IMR-90 (cell line): ENCODE measurements at regions not wholly inside any gene's neighbourhood (a gene's known extent, or its start where the extent isn't known, plus 50 kb on each side); places are given as distances from the start of the nearest gene placed in this dataset.

Experiments
- ATAC-seq: fragments of 200-7000 bp; cut with Tn5 transposase; 2 replicates; pipeline ENCODE4 v1.9.1; 2020; ENCODE audit warnings: low read depth, mild to moderate bottlenecking, moderate library complexity
- BruUV-seq: library from RNA; stranded (reverse); fragments of 400-500 nt; replicated peaks from 2 replicates; lab custom pipeline; 2021; lab: Mats Ljungman, UMichigan
- CTCF ChIA-PET: fragments of 300-600 bp; formaldehyde crosslinking; extraction: SDS; loops from one replicate; lab custom pipeline; 2021; ENCODE audit warnings: antibody characterized with exemption; lab: Yijun Ruan, JAX
- POLR2A ChIA-PET: fragments of 300-600 bp; sonication (Branson Sonifier 250); formaldehyde crosslinking; loops from one replicate; lab custom pipeline; 2022; ENCODE audit warnings: antibody characterized with exemption; ENCODE audit not compliant: unreplicated experiment; lab: Charles Lee
- DNase-seq: peaks from one replicate; pipeline ENCODE4 v3.0.0; 2013
- H2AFZ ChIP-seq: replicated peaks from 2 replicates; pipeline ENCODE3; 2013; ENCODE audit warnings: low read length, mild to moderate bottlenecking; ENCODE audit not compliant: poor library complexity
- H2AK5ac ChIP-seq: 2 replicates; pipeline ENCODE4 v1.6.1; 2013; ENCODE audit warnings: low read depth, low read length, inconsistent platforms
- H2AK9ac ChIP-seq: replicated peaks from 2 replicates; pipeline ENCODE3; 2013; ENCODE audit warnings: mild to moderate bottlenecking, low read depth, low read length, moderate library complexity; ENCODE audit not compliant: poor library complexity
- H2BK120ac ChIP-seq: 2 replicates; pipeline ENCODE4 v1.6.1; 2013; ENCODE audit warnings: low read depth, low read length, inconsistent platforms
- H2BK15ac ChIP-seq: 3 replicates; pipeline ENCODE4 v1.6.1; 2013; ENCODE audit warnings: low read depth, low read length, inconsistent platforms
- H2BK20ac ChIP-seq: 2 replicates; pipeline ENCODE4 v1.6.1; 2013; ENCODE audit warnings: low read depth, mild to moderate bottlenecking, inconsistent platforms, low read length, moderate library complexity
- H2BK5ac ChIP-seq: 2 replicates; pipeline ENCODE4 v1.6.1; 2013; ENCODE audit warnings: mild to moderate bottlenecking, low read depth, low read length, inconsistent platforms; ENCODE audit not compliant: poor library complexity, severe bottlenecking
- H3K14ac ChIP-seq: replicated peaks from 2 replicates; pipeline ENCODE4 v1.6.1; 2013; ENCODE audit warnings: low read depth, low read length, inconsistent platforms
- H3K18ac ChIP-seq: 2 replicates; pipeline ENCODE4 v1.6.1; 2013; ENCODE audit warnings: low read depth, low read length, control low read depth
- H3K23ac ChIP-seq: 2 replicates; pipeline ENCODE4 v1.6.1; 2013; ENCODE audit warnings: low read depth, low read length, inconsistent platforms
- H3K27ac ChIP-seq: 2 replicates; pipeline ENCODE4 v1.5.1; 2013; ENCODE audit warnings: mild to moderate bottlenecking, control low read depth, low read length; ENCODE audit not compliant: insufficient read depth
- H3K27me3 ChIP-seq: 2 replicates; pipeline ENCODE4 v1.6.1; 2013; ENCODE audit warnings: low read length; ENCODE audit not compliant: control insufficient read depth, insufficient read depth
- H3K36me3 ChIP-seq: 2 replicates; pipeline ENCODE4 v1.6.1; 2013; ENCODE audit warnings: low read length, mixed read lengths; ENCODE audit not compliant: control insufficient read depth, insufficient read depth
- H3K4ac ChIP-seq: 2 replicates; pipeline ENCODE4 v1.6.1; 2013; ENCODE audit warnings: low read depth, low read length, inconsistent platforms
- H3K4me1 ChIP-seq: 2 replicates; pipeline ENCODE4 v1.6.1; 2013; ENCODE audit warnings: low read length, mixed read lengths; ENCODE audit not compliant: control insufficient read depth, insufficient read depth
- H3K4me2 ChIP-seq: 2 replicates; pipeline ENCODE4 v1.6.1; 2013; ENCODE audit warnings: low read depth, mild to moderate bottlenecking, control low read depth, low read length, moderate library complexity
- H3K4me3 ChIP-seq: 2 replicates; pipeline ENCODE4 v1.5.1; 2013; ENCODE audit warnings: low read depth, mild to moderate bottlenecking, control low read depth, low read length, moderate library complexity; ENCODE audit not compliant: insufficient read depth
- H3K56ac ChIP-seq: 2 replicates; pipeline ENCODE4 v1.6.1; 2013; ENCODE audit warnings: low read length, inconsistent platforms; ENCODE audit not compliant: insufficient read depth; ENCODE audit errors: extremely low read depth
- H3K79me1 ChIP-seq, 2 experiments: 2 replicates each; pipeline ENCODE4 v1.6.1; 2013; ENCODE audit warnings: low read length in 2 of 2, inconsistent platforms in 1 of 2, low read depth in 1 of 2
- H3K9ac ChIP-seq: 2 replicates; pipeline ENCODE4 v1.6.1; 2013; ENCODE audit warnings: low read depth, low read length, control low read depth
- H3K9me1 ChIP-seq: 2 replicates; pipeline ENCODE4 v1.6.1; 2013; ENCODE audit warnings: low read length, inconsistent platforms; ENCODE audit not compliant: insufficient read depth
- H3K9me3 ChIP-seq: 2 replicates; pipeline ENCODE4 v1.6.1; 2013; ENCODE audit warnings: low read length; ENCODE audit not compliant: control insufficient read depth, insufficient read depth
- H4K20me1 ChIP-seq: 2 replicates; pipeline ENCODE4 v1.6.1; 2013; ENCODE audit warnings: low read length, inconsistent platforms; ENCODE audit not compliant: insufficient read depth
- H4K5ac ChIP-seq: 2 replicates; pipeline ENCODE4 v1.6.1; 2013; ENCODE audit warnings: mild to moderate bottlenecking, low read depth, low read length, control low read depth
- H4K8ac ChIP-seq, 2 experiments: 2 replicates each; pipeline ENCODE4 v1.6.1; 2013; ENCODE audit warnings: low read depth in 2 of 2, low read length in 2 of 2, control low read depth in 1 of 2, inconsistent platforms in 1 of 2
- H4K91ac ChIP-seq: 2 replicates; pipeline ENCODE4 v1.6.1; 2013; ENCODE audit warnings: low read depth, low read length, inconsistent platforms; ENCODE audit not compliant: insufficient read depth
- BHLHE40 ChIP-seq: fragments of 150-350 bp; IDR thresholded peaks from 2 replicates; pipeline ENCODE4 v1.6.1; 2016; ENCODE audit warnings: mild to moderate bottlenecking, low read depth, low read length
- CEBPB ChIP-seq: IDR thresholded peaks from 2 replicates; pipeline ENCODE4 v1.6.1; 2012; ENCODE audit warnings: low read depth, low read length, improper control_type of control experiment
- CHD1 ChIP-seq: IDR thresholded peaks from 2 replicates; pipeline ENCODE4 v1.6.1; 2012; ENCODE audit warnings: low read depth, low read length, improper control_type of control experiment
- CTCF ChIP-seq: conservative IDR thresholded peaks from 2 replicates; pipeline ENCODE4 v1.5.1; 2012; ENCODE audit warnings: mild to moderate bottlenecking, low read depth, low read length, improper control_type of control experiment
- ELK1 ChIP-seq: fragments of 150-350 bp; IDR thresholded peaks from 2 replicates; pipeline ENCODE4 v1.6.1; 2016; ENCODE audit warnings: low read depth, mild to moderate bottlenecking, low read length, moderate library complexity, borderline replicate concordance
- FOS ChIP-seq: fragments of 150-350 bp; IDR thresholded peaks from 2 replicates; pipeline ENCODE4 v1.6.1; 2016; ENCODE audit warnings: low read depth, low read length
- MAFK ChIP-seq: IDR thresholded peaks from 2 replicates; pipeline ENCODE4 v1.6.1; 2012; ENCODE audit warnings: low read depth, low read length, improper control_type of control experiment
- MAZ ChIP-seq: IDR thresholded peaks from 2 replicates; pipeline ENCODE4 v1.6.1; 2012; ENCODE audit warnings: low read depth, mild to moderate bottlenecking, low read length, improper control_type of control experiment, moderate library complexity, borderline replicate concordance
- NFE2L2 ChIP-seq: fragments of 150-350 bp; IDR thresholded peaks from 2 replicates; pipeline ENCODE4 v1.6.1; 2016; ENCODE audit warnings: low read depth, mild to moderate bottlenecking, low read length
- POLR2A ChIP-seq: IDR thresholded peaks from 2 replicates; pipeline ENCODE4 v1.6.1; 2012; ENCODE audit warnings: mild to moderate bottlenecking, low read depth, low read length
- RAD21 ChIP-seq: IDR thresholded peaks from 2 replicates; pipeline ENCODE4 v1.6.1; 2012; ENCODE audit warnings: low read length, improper control_type of control experiment
- RCOR1 ChIP-seq: IDR thresholded peaks from 2 replicates; pipeline ENCODE4 v1.6.1; 2012; ENCODE audit warnings: mild to moderate bottlenecking, low read length, improper control_type of control experiment; ENCODE audit not compliant: insufficient replicate concordance
- RFX5 ChIP-seq: IDR thresholded peaks from 2 replicates; pipeline ENCODE4 v1.8.0; 2012; ENCODE audit warnings: low read depth, mild to moderate bottlenecking, low read length, moderate library complexity
- SMC3 ChIP-seq: fragments of 150-350 bp; IDR thresholded peaks from 2 replicates; pipeline ENCODE4 v1.6.1; 2016; ENCODE audit warnings: low read depth, mild to moderate bottlenecking, antibody characterized with exemption, low read length, moderate library complexity
- WGBS, 2 experiments: methylation state at CpG; one replicate each; pipeline versions ENCODE4 v1.1.5 to v1.1.7; 2013; ENCODE audit warnings: missing lambda C conversion rate in 2 of 2; ENCODE audit not compliant: insufficient read length in 1 of 2; ENCODE audit errors: extremely low coverage in 2 of 2; 5-methylcytosine and 5-hydroxymethylcytosine counted together
- dilution Hi-C: fragments of 300-500 bp; cut with HindIII; formaldehyde crosslinking; loops from one replicate; pipeline ENCODE4 v1.14.3; 2018; ENCODE audit warnings: low sequenced_read_pairs; ENCODE audit not compliant: unreplicated experiment
- in situ Hi-C: fragments of 300-500 bp; cut with MboI; formaldehyde crosslinking; loops from 3 replicates; pipeline ENCODE4 v1.14.3; 2019; ENCODE audit warnings: low sequenced_read_pairs, inconsistent platforms, mixed read lengths
- intact Hi-C: fragments of 100-400 bp; cut with micrococcal nuclease; formaldehyde crosslinking; loops from 2 replicates; pipeline ENCODE4 v1.10.0; 2022
- TF ChIP-seq, protein P1 (sequence below): fragments of 150-350 bp; IDR thresholded peaks from 2 replicates; pipeline ENCODE4 v1.6.1; 2017; ENCODE audit warnings: mild to moderate bottlenecking, antibody characterized with exemption, low read length, low read depth

GRCh38 chr5:91825618-91826017 lies 442.5 kb upstream of the ARRDC3 start:
- TF ChIP-seq NFE2L2 = no peak
- TF ChIP-seq RAD21 = no peak
- TF ChIP-seq BHLHE40 = no peak
- no peak for TF ChIP-seq CHD1
- TF ChIP-seq RFX5 = no peak
- TF ChIP-seq CTCF = no peak
- no peak for TF ChIP-seq MAZ
- TF ChIP-seq SMC3 = no peak
- no peak for TF ChIP-seq FOS
- no peak for TF ChIP-seq POLR2A
- no peak for TF ChIP-seq ELK1
- TF ChIP-seq, protein P1, sequence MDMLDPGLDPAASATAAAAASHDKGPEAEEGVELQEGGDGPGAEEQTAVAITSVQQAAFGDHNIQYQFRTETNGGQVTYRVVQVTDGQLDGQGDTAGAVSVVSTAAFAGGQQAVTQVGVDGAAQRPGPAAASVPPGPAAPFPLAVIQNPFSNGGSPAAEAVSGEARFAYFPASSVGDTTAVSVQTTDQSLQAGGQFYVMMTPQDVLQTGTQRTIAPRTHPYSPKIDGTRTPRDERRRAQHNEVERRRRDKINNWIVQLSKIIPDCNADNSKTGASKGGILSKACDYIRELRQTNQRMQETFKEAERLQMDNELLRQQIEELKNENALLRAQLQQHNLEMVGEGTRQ = no peak
- no peak for TF ChIP-seq MAFK
- no peak for TF ChIP-seq CEBPB
- no peak for TF ChIP-seq RCOR1
- intact Hi-C loops = no loop called here

More at GRCh38 chr5:91825618-91826017, 442.5 kb upstream of the ARRDC3 start:
- Histone ChIP-seq H4K5ac (no peak overlapping the region), H3K4me2 (no peak overlapping the region), H2BK120ac (no peak overlapping the region), H3K9me3 (no peaks in the 10 kb centered on the region), H3K4me1 (no peaks in the 10 kb centered on the region), H3K27ac (no peak overlapping the region), H3K36me3 (no peaks in the 10 kb centered on the region), H4K20me1 (no peaks in the 10 kb centered on the region), H2BK5ac (no peak overlapping the region), H3K9ac (no peak overlapping the region), H3K23ac (no peak overlapping the region), H4K91ac (no peak overlapping the region), H2AK5ac (no peak overlapping the region), H2BK20ac (no peak overlapping the region), H3K4me3 (no peak overlapping the region), H2AFZ (no peak overlapping the region), H3K14ac (no peak overlapping the region), H3K9me1 (no peaks in the 10 kb centered on the region), H3K79me1 (no peaks in the 10 kb centered on the region), H4K8ac (no peak overlapping the region), H3K18ac (no peak overlapping the region), H3K4ac (no peak overlapping the region), H2AK9ac (no peak overlapping the region), H2BK15ac (no peak overlapping the region), H3K56ac (no peak overlapping the region), H3K27me3 (no peaks in the 10 kb centered on the region)
- ChIA-PET POLR2A (no interaction called here), CTCF (no interaction called here)
- no peak for DNase-seq
- no peak for ATAC-seq
- in situ Hi-C loops = no loop called here
- WGBS, 2 experiments = no CpG with 5 or more reads among the region's 4 CpGs
- BruUV-seq = no TSS peak
- dilution Hi-C loops = no loop called here
